Breast epithelium (tissue), 4 donors: ENCODE measurements at regions not wholly inside any gene's neighbourhood (a gene's known extent, or its start where the extent isn't known, plus 50 kb on each side); places are given as distances from the start of the nearest gene placed in this dataset.
A peak's percentile ranks its signal among the peaks of the same experiment; 100 is the strongest.

Source experiments
- DNase-seq, 2 donors: peaks; one replicate each; pipeline ENCODE4 v3.0.0-alpha.2; 2019; ENCODE audit warnings: low spot score in 2 of 2
- H3K27ac ChIP-seq, 2 donors: fragments of 200-600 bp; sonication (generic) in 1 of 2; one replicate each; pipeline ENCODE4 v1.5.1; 2016 to 2019; ENCODE audit warnings: mild to moderate bottlenecking in 1 of 2
- H3K27me3 ChIP-seq, 2 donors: fragments of 200-600 bp; sonication (generic) in 1 of 2; one replicate each; pipeline versions ENCODE4 v1.5.1 to v1.6.0; 2017 to 2019; ENCODE audit warnings: control low read depth in 1 of 2, mild to moderate bottlenecking in 1 of 2
- H3K36me3 ChIP-seq: fragments of 200-600 bp; one replicate; pipeline ENCODE4 v1.5.1; 2019
- H3K4me1 ChIP-seq, 2 donors: fragments of 200-600 bp; sonication (generic); one replicate each; pipeline ENCODE4 v1.5.1; 2016 to 2019; ENCODE audit warnings: control low read depth in 1 of 2
- H3K4me3 ChIP-seq, 3 donors: fragments of 200-600 bp; sonication (generic); 1 replicate in 2 of 3; 2 replicates in 1 of 3; pipeline ENCODE4 v1.5.1; 2016 to 2019; ENCODE audit warnings: mild to moderate bottlenecking in 3 of 3, moderate library complexity in 2 of 3
- H3K9me3 ChIP-seq, 2 donors: fragments of 200-600 bp; sonication (generic) in 1 of 2; one replicate each; pipeline ENCODE4 v1.5.1; 2016 to 2019; ENCODE audit warnings: control low read depth in 1 of 2
- CTCF ChIP-seq, 3 donors: fragments of 450-650 bp; IDR thresholded peaks; one replicate each; pipeline ENCODE4 v1.5.1; 2016 to 2017; ENCODE audit warnings: antibody characterized with exemption in 3 of 3, mild to moderate bottlenecking in 3 of 3, moderate library complexity in 3 of 3
- POLR2A ChIP-seq: fragments of 450-650 bp; IDR thresholded peaks from one replicate; pipeline ENCODE4 v1.6.1; 2016; ENCODE audit warnings: antibody characterized with exemption, mild to moderate bottlenecking, moderate library complexity
- POLR2AphosphoS5 ChIP-seq, 3 donors: sonication (generic); formaldehyde crosslinking; IDR thresholded peaks; one replicate each; pipeline ENCODE4 v1.6.1; 2017; ENCODE audit warnings: antibody characterized with exemption in 3 of 3
- intact Hi-C: fragments of 100-400 bp; cut with DNase I; formaldehyde crosslinking; loops from one replicate; pipeline ENCODE4 v1.15.1; 2023; ENCODE audit warnings: low total_unique reads

- TF ChIP-seq CTCF (IDR thresholded peaks at IDR 0.05) (no peak), POLR2A (no peak), POLR2AphosphoS5 (IDR thresholded peaks at IDR 0.05) (no peak)
- Histone ChIP-seq H3K27ac (no peak overlapping the region), H3K4me1 (no peaks in the 10 kb centered on the region), H3K4me3 (no peak overlapping the region), H3K27me3 (no peaks in the 10 kb centered on the region), H3K9me3 (no peaks in the 10 kb centered on the region), H3K36me3 (no peaks in the 10 kb centered on the region)
- DNase-seq = no peak
- intact Hi-C loops = no loop called here
Measured at GRCh38 chr15:62601777-62602545, 436.9 kb upstream of the C2CD4B start.

DNA sequence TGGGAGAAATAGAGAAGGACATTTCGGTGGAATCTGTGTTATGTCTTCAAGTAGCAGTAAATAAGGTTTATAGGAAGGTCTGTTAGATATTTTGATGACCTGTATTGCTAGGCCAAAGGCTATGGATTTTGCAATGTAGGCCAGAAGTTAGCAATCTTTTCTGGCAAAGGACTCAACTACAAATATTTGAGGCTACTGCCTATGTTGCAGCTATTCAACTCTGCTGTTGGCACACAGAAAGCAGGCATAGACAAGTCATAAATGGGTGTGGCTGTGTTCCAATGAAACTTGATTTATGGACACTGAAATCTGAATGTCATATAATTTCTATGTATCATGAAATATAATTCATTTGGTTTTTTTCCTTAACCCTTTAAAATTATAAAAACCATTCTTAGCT is 438.7 kb upstream of the C2CD4B start:
- H3K36me3 ChIP-seq = no peaks in the 10 kb centered on the region
- no peaks in the 10 kb centered on the region for H3K9me3 ChIP-seq
- no peak for TF ChIP-seq POLR2A
- H3K4me1 ChIP-seq = no peaks in the 10 kb centered on the region
- peak overlapping the region in 1 of 2 donors; percentile 36 for H3K27ac ChIP-seq
- no peaks in the 10 kb centered on the region for H3K27me3 ChIP-seq
- intact Hi-C loops = no loop called here
- H3K4me3 ChIP-seq = no peak overlapping the region
- no peak for DNase-seq

DNA sequence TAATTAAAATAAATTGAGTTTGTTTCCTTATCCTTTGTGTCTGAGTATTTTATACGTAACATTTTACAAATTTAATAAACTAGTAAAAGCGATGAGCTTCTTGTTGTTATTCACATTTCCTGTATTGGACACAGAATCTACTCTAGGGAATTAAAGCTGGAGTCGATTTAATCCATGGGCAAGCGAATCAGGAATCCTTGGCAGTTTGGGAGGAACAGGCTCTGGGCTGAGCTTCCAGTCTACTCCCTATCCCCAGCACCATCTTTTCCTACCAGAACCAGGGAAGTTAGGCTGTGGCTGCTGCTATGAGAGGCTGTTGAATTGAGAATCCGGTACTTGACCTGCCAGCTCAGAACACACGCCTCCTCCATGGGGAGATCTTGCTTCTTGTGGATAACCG is 437.3 kb upstream of the TPM1 start:
- intact Hi-C loops = no loop called here
- no peaks in the 10 kb centered on the region for H3K36me3 ChIP-seq
- H3K27ac ChIP-seq = peak overlapping the region in 1 of 2 donors; percentile 44
- no peaks in the 10 kb centered on the region for H3K27me3 ChIP-seq
- DNase-seq = no peak
- H3K4me3 ChIP-seq = no peak overlapping the region
- H3K9me3 ChIP-seq = no peaks in the 10 kb centered on the region
- TF ChIP-seq CTCF (IDR thresholded peaks at IDR 0.05) (no peak), POLR2A (no peak), POLR2AphosphoS5 (IDR thresholded peaks at IDR 0.05) (no peak)
- no peaks in the 10 kb centered on the region for H3K4me1 ChIP-seq

GRCh38 chr15:62606376-62607113 is 436.0 kb upstream of the TPM1 start:
- intact Hi-C loops = no loop called here
- DNase-seq = peak in 1 of 2 donors; percentile 28
- H3K27me3 ChIP-seq = no peaks in the 10 kb centered on the region
- peak overlapping the region; percentile 48 to 82 for H3K27ac ChIP-seq
- no peaks in the 10 kb centered on the region for H3K9me3 ChIP-seq
- no peaks in the 10 kb centered on the region for H3K4me1 ChIP-seq
- H3K4me3 ChIP-seq = no peak overlapping the region
- TF ChIP-seq POLR2AphosphoS5 (IDR thresholded peaks at IDR 0.05) (no peak), CTCF (IDR thresholded peaks at IDR 0.05) (no peak), POLR2A (no peak)
- H3K36me3 ChIP-seq = no peaks in the 10 kb centered on the region

DNA sequence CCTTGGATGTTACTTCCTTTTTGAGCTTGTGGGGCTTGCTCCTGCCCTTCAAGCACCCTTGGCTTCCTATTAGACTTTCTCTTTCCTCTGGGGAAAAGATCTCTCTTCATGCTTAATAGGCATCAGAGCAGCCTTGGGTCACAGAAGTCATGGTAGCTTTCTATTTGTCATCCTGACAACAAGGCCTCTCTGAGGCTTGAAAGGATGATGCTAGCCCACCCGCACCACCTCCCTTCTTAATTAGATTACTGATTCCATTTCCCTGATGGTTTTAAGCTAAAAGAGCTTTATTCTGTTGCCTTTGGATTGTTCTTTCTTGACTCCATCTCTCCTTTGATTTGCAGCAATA is 435.5 kb upstream of the TPM1 start:
- no peaks in the 10 kb centered on the region for H3K4me1 ChIP-seq
- DNase-seq = no peak
- H3K27me3 ChIP-seq = no peaks in the 10 kb centered on the region
- intact Hi-C loops = no loop called here
- H3K36me3 ChIP-seq = no peaks in the 10 kb centered on the region
- peak overlapping the region; percentile 48 to 82 for H3K27ac ChIP-seq
- H3K4me3 ChIP-seq = no peak overlapping the region
- TF ChIP-seq POLR2A = no peak
- no peak for TF ChIP-seq POLR2AphosphoS5 (IDR thresholded peaks at IDR 0.05)
- TF ChIP-seq CTCF (IDR thresholded peaks at IDR 0.05) = no peak
- no peaks in the 10 kb centered on the region for H3K9me3 ChIP-seq
